Peyer's patch (tissue), 4 donors: ENCODE measurements at regions not wholly inside any gene's neighbourhood (a gene's known extent, or its start where the extent isn't known, plus 50 kb on each side); places are given as distances from the start of the nearest gene placed in this dataset.

Experiments
- CTCF ChIP-seq, 6 experiments: fragments of 450-650 bp in 4 of 6; fragments of 200-600 bp in 2 of 6; sonication (generic) in 1 of 6; IDR thresholded peaks; one replicate each; pipeline ENCODE4 v1.5.1; 2017 to 2019; ENCODE audit warnings: antibody characterized with exemption in 6 of 6, mild to moderate bottlenecking in 3 of 6, moderate library complexity in 1 of 6
- POLR2A ChIP-seq, 2 donors: fragments of 450-650 bp; IDR thresholded peaks; one replicate each; pipeline ENCODE4 v1.5.1; 2017; ENCODE audit warnings: antibody characterized with exemption in 2 of 2, mild to moderate bottlenecking in 2 of 2, moderate library complexity in 2 of 2

DNA sequence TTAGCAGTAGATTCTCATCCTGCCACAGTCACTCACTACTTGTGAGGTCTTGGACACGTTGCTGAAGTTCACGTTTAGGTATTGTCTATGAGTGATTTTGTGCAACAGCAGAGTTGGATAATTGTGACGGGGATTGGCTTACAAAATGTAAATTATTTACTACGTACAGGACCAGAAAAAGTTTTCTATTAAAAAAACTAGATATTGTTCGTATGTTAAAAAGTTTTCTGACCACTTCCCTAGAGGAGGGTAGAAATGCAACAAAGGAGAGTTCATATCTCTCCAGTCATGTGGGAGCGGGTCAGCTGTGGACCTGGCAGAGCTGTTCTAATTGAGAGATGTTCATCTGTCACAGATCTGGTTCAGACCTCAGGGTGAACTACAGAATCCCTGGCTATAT, 976.1 kb upstream of the NUDT12 start:
- no peak for TF ChIP-seq CTCF (IDR thresholded peaks at IDR 0.05)
- no peak for TF ChIP-seq POLR2A (IDR thresholded peaks at IDR 0.05)
